ENCODE measurements at regions not wholly inside any gene's neighbourhood (a gene's known extent, or its start where the extent isn't known, plus 50 kb on each side); places are given as distances from the start of the nearest gene placed in this dataset.

DNA sequence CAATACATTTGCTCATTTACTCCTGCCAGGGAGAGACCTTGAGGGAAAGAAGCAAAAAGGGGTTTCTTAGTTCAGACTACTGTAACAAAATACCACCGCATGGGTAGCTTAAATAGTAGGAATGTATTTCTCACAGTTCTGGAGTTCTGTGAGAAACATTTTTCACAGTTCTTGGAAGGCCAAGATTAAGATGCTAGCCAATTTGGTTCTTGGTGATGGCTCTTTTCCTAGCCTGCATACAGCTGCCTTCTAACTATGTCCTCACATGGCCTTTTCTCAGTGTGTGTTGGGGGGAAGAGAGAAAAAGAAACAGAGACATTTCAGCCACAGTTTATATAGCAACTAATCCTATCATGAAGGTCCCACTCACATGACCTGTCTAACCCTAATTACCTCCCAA, 1644.7 kb upstream of the C9orf72 start:
- TF ChIP-seq CTCF (IDR thresholded peaks at IDR 0.05): no peak
- TF ChIP-seq EZH2 (IDR thresholded peaks at IDR 0.05): no peak

Measured in neural progenitor cell (in vitro differentiated cells).